Activated CD8-positive, alpha-beta memory T cell treated with anti-CD3 and anti-CD28 coated beads for 36 hours (primary cell): ENCODE measurements at regions not wholly inside any gene's neighbourhood (a gene's known extent, or its start where the extent isn't known, plus 50 kb on each side); places are given as distances from the start of the nearest gene placed in this dataset.

Experiments
- CTCF ChIA-PET: fragments of 350-600 bp; sonication (Branson Sonifier 250); formaldehyde crosslinking; loops from one replicate; lab custom pipeline; 2021; ENCODE audit warnings: antibody characterized with exemption; lab: Charles Lee
- POLR2A ChIA-PET: fragments of 350-600 bp; sonication (Branson Sonifier 250); formaldehyde crosslinking; loops from one replicate; lab custom pipeline; 2021; ENCODE audit warnings: antibody characterized with exemption; lab: Charles Lee

GRCh38 chr15:93557696-93558095, 468.7 kb upstream of the RGMA start:
- POLR2A ChIA-PET, result no interaction called here
- CTCF ChIA-PET, result no interaction called here

GRCh38 chr15:93553167-93553935, 464.3 kb upstream of the RGMA start:
- CTCF ChIA-PET, result no interaction called here
- POLR2A ChIA-PET, result no interaction called here

- POLR2A ChIA-PET, result no interaction called here
- CTCF ChIA-PET, result no interaction called here
Observed at GRCh38 chr15:93543093-93543492, 454.1 kb upstream of the RGMA start.

GRCh38 chr15:93527374-93528050, 438.5 kb upstream of the RGMA start:
- ChIA-PET CTCF (no interaction called here), POLR2A (no interaction called here)

DNA sequence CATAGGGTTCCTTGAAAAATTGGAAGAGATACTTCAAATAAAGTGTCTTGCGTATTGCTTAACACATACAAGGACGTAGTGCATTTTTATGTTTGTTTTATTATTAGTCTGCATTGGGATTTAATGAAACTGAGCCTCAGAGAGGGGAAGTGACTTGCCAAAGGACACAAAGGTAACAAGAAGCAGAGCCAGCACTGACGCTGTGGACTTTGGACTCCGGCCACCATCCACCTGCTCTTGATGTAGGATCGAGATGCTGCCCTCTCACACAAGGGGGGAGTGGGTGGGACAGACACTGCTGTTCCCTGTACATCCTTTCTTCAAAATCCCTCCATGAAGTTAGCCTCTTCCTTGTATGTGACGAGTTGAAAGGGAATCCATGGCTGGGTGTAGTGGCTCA, 435.4 kb upstream of the RGMA start:
- ChIA-PET POLR2A (no interaction called here), CTCF (no interaction called here)

DNA sequence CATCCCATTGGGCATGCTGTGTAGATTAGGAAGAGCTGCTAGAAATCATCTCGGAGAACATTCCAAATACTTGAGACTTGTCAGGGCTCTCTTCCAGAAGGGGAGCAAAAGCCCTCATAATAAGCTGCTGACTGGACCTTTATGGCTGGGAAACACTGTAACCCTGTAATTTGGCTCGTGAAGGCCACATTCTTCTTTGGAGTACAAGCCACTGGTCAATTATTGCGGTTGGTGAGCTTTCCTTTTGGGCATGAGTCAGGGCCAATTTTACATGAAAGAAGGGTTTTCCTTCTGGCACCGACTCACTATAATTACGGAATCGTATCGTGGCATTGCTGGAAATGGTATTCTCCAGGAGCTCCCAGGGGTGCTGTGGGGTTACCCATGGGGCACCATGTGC, 434.5 kb upstream of the RGMA start:
- ChIA-PET POLR2A (no interaction called here), CTCF (no interaction called here)

DNA sequence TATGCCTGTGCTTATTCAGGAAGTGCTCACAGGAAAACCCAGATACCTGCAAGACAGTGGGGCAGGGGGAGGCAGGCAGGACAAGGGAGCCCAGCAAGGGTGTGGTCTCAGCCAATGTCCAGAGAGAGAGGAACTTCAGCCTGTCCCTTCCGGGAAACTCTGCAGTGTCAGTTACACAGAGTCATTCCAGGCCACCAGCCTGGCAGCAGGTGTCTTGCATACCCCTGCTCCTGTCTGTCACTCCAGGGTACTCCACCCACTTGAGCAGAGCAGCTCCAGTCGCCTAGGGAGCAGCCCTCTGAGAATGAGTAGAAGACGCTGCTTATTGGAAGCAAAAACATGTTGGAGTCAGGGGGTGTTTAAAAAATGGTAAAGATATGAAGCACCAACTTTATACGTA, 431.2 kb upstream of the RGMA start:
- CTCF ChIA-PET, result no interaction called here

DNA sequence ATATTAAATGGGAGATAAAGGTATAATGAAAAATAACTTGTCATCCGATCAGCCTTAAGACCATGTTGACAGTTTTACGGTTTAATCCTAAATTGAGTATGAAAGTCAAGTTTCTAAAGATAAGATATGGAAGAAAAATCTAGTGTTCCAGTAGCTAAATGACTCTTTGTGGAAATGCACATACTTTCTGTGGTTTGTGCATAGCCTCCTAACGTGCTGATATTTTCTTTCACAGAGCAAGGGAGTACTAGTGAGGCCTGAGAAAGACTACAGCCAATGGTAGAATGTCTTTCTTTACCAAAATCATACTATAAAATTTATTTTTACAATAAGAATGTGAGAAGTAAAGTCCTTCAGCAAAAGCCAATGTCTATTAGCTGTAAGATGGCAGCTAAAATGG, 430.6 kb upstream of the RGMA start:
- POLR2A ChIA-PET, result no interaction called here
- CTCF ChIA-PET, result no interaction called here

More for the DNA sequence above, 431.2 kb upstream of the RGMA start:
- POLR2A ChIA-PET, result no interaction called here

- CTCF ChIA-PET, result no interaction called here
Observed at GRCh38 chr15:93517176-93517575, 428.2 kb upstream of the RGMA start.

GRCh38 chr15:93515256-93516051, 426.4 kb upstream of the RGMA start:
- POLR2A ChIA-PET, result no interaction called here
- CTCF ChIA-PET, result no interaction called here

More at GRCh38 chr15:93517176-93517575, 428.2 kb upstream of the RGMA start:
- POLR2A ChIA-PET, result no interaction called here

DNA sequence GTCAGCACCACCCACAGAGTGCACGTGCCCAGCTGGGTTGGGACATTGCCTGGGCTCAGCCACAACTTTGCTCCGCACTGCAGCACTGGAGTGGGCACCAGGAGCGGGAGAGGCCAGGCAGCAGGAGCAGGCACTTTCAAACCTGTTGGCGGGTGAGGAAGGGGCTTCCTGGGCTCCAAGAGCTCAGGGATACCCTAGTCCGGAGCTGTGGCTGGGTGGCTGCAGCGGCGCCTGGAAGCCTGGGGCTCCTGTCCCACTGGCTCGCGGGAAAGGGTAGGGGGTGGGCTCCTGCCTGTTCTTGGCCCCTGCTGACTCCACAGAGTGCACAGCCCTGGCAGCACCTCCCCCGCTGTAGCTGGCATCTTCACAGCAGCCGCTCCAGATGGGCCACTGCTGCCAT, 417.6 kb upstream of the RGMA start:
- ChIA-PET POLR2A (no interaction called here), CTCF (no interaction called here)

DNA sequence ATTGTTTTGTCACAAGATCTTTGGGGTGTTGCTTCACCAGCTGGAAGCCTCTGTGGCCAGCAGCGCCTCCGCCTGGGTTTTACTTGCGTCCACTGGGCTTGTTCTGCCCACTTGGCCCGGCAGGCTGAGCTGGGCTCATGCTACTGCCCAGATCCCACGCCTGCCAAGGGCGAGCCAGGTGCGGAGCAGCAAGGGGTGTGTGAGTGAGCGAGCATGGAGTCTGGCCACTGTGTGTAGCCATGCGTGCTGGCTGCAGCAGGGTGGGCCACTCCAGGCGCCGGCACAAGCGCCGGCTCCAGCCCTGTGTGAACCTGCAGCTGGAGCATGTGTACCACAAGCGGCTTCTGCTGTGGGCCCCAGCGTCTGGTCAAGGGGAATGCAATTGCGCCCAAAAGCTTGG, 416.5 kb upstream of the RGMA start:
- ChIA-PET POLR2A (no interaction called here), CTCF (no interaction called here)

- CTCF ChIA-PET, result no interaction called here
Observed at GRCh38 chr15:93501946-93502345, 412.9 kb upstream of the RGMA start.

GRCh38 chr15:93500155-93500554, 411.1 kb upstream of the RGMA start:
- ChIA-PET POLR2A (no interaction called here), CTCF (no interaction called here)

More at GRCh38 chr15:93501946-93502345, 412.9 kb upstream of the RGMA start:
- POLR2A ChIA-PET, result no interaction called here

GRCh38 chr15:93497291-93497690, 408.3 kb upstream of the RGMA start:
- ChIA-PET CTCF (no interaction called here), POLR2A (no interaction called here)

DNA sequence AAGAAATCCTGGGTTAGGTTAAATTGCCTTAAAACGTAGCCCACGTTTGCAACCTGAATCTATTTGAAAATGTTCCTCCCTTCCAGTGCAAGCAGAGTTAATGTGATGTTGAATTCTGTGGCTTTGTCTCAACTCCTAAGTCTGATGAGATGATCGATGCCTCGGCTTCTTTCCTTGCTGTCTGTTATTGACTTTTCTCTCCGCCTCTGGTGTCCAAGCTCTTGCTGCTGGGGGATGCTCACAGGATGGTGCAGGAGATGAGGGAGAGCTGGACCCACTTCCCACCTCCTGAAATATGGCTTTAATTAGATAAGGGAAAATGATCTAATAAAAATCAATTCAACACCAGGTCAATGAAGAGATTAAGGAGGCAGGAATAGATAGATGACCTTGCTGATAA, 407.9 kb upstream of the RGMA start:
- POLR2A ChIA-PET, result no interaction called here
- CTCF ChIA-PET, result no interaction called here

DNA sequence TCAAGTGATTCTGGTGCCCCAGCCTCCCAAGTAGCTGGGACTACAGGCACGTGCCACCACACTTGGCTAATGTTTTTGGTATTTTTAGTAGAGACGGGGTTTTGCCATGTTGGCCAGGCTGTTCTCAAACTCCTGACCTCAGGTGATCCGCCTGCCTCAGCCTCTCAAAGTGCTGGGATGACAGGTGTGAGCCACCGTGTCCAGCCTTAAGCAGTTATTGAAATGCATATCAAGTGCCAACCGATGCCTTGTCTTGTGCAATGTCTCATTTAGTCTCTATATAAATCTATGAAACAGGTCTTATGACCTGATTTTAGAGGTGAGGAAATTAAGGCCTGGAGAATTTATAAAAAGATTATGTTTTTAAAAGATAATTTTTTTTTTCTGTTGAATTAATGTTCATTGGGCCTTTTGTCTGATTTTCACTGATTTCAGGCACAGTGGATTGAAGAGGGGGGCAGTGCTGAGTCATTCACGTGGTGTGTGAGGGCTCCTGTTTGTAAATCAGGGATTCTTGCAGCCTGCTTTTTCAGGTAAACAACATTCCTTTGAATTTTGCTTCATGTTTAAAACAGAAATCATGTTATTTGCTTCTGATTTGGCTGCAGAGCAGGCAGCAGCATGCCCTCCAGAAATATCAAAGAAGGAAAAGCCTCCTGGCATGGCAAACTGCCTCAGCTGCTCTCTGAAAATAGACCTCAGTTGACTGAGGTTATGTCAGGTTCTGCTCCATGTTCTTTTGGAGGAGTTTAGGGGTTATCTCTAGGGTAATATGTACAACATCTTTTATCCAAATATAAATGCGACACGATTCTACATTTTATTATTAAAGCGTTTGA, 407.0 kb upstream of the RGMA start:
- CTCF ChIA-PET, result no interaction called here
- POLR2A ChIA-PET, result no interaction called here

DNA sequence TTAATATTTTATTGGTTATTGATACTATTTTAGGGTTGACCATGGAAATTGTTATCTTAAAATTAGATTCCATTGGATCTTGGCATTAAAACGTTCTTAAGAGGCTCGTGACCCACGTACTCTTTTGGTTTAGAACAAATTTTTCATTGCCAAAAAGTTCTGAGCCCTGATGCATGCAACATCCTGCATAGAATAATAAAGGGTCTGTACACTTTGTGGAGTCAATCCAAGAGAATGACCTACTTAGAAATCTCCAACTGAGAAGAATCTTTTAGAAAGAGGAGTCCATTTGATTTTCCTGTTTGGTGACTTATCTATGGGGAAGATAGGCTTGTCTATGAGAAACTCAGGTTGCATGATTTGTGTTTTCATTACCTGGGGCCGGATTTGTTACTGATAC, 404.2 kb upstream of the RGMA start:
- POLR2A ChIA-PET, result no interaction called here
- CTCF ChIA-PET, result no interaction called here

GRCh38 chr15:93491291-93491690, 402.3 kb upstream of the RGMA start:
- CTCF ChIA-PET, result no interaction called here

DNA sequence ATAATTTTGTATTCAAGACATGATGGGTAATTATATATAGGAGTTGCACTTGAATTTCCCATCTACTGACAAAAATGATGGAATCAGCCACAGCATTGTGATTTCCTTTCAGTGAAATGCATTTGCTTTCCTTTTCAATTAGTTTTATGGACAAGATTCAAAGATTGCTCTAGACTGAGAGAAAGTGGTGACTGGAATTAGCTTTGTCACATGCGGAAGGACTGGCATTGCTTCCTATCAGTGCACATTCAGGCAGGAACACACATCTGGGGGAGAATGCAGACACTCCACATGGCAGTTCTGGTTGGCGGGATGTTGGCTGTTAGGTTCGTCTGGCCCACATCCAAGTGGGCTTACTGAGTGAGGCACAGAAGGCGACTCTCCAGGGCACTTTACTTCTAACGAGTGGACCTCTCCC, 399.3 kb upstream of the RGMA start:
- POLR2A ChIA-PET, result no interaction called here
- CTCF ChIA-PET, result no interaction called here

More at GRCh38 chr15:93491291-93491690, 402.3 kb upstream of the RGMA start:
- POLR2A ChIA-PET, result no interaction called here
